22Rv1 (cell line): ENCODE measurements at regions not wholly inside any gene's neighbourhood (a gene's known extent, or its start where the extent isn't known, plus 50 kb on each side); places are given as distances from the start of the nearest gene placed in this dataset.

Experiments used
- CTCF ChIP-seq: fragments of 450-650 bp; IDR thresholded peaks from 2 replicates; pipeline ENCODE4 v1.5.1; 2017; ENCODE audit warnings: mild to moderate bottlenecking
- ZFX ChIP-seq: fragments of 450-650 bp; IDR thresholded peaks from 2 replicates; pipeline ENCODE4 v1.6.1; 2017; ENCODE audit warnings: antibody characterized with exemption, borderline replicate concordance

- TF ChIP-seq CTCF (no peak), ZFX (no peak)
These were observed 740.5 kb downstream of the ROBO2 start for GRCh38 chr3:77780278-77780996.
